ENCODE measurements at regions not wholly inside any gene's neighbourhood (a gene's known extent, or its start where the extent isn't known, plus 50 kb on each side); places are given as distances from the start of the nearest gene placed in this dataset.

DNA sequence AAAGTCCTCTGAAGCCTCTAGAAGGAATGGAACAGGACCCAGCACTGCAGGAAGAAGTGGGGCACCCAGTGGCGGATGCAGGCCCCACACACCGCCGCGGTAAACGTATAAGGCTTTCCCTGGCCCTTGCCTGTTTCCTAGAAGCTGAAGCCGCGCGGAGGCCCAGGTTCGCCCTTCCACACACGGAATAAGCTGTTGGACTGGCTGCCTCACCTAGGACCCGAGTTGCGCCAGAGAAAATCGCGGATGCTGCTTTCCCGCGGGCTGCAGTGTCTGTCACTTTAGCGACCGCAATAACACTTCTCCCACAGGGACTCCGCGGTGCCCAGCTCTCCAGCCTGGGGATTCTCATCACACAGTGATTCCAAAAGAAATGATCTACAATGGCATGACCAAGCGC, 1736.9 kb downstream of the TP53TG3F start:
- TF ChIP-seq, protein P1, sequence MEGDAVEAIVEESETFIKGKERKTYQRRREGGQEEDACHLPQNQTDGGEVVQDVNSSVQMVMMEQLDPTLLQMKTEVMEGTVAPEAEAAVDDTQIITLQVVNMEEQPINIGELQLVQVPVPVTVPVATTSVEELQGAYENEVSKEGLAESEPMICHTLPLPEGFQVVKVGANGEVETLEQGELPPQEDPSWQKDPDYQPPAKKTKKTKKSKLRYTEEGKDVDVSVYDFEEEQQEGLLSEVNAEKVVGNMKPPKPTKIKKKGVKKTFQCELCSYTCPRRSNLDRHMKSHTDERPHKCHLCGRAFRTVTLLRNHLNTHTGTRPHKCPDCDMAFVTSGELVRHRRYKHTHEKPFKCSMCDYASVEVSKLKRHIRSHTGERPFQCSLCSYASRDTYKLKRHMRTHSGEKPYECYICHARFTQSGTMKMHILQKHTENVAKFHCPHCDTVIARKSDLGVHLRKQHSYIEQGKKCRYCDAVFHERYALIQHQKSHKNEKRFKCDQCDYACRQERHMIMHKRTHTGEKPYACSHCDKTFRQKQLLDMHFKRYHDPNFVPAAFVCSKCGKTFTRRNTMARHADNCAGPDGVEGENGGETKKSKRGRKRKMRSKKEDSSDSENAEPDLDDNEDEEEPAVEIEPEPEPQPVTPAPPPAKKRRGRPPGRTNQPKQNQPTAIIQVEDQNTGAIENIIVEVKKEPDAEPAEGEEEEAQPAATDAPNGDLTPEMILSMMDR (IDR thresholded peaks at IDR 0.05) = no peak
- TF ChIP-seq EZH2 (IDR thresholded peaks at IDR 0.05; ENCODE audit: borderline replicate concordance, insufficient read depth, low read depth, low read length, poor library complexity, severe bottlenecking) = no peak

Data from B cell (primary cell).